HEK293 (cell line): ENCODE measurements at regions not wholly inside any gene's neighbourhood (a gene's known extent, or its start where the extent isn't known, plus 50 kb on each side); places are given as distances from the start of the nearest gene placed in this dataset.

Experiments used
- CTCF ChIA-PET: fragments of 350-600 bp; formaldehyde crosslinking; extraction: SDS; loops from one replicate; lab custom pipeline; 2021; ENCODE audit warnings: antibody characterized with exemption; lab: Yijun Ruan, JAX
- POLR2A ChIA-PET: fragments of 300-600 bp; formaldehyde crosslinking; extraction: SDS; loops from one replicate; lab custom pipeline; 2020; ENCODE audit warnings: antibody characterized with exemption, inconsistent platforms; lab: Yijun Ruan, JAX
- H3K27ac ChIP-seq: fragments of 200-500 bp; sonication (Bioruptor generic); 2 replicates; pipeline ENCODE4 v1.5.1; 2014; ENCODE audit warnings: low read depth, low read length, control low read depth, inconsistent platforms; ENCODE audit errors: extremely low read depth
- H3K36me3 ChIP-seq, 2 experiments: fragments of 200-500 bp in 1 of 2; sonication (Bioruptor generic) in 1 of 2; 1 replicate in 1 of 2; 2 replicates in 1 of 2; pipeline ENCODE4 v1.5.1; 2014 to 2017; ENCODE audit warnings: inconsistent platforms in 2 of 2, low read length in 2 of 2; ENCODE audit not compliant: control insufficient read depth in 2 of 2, insufficient read depth in 1 of 2
- H3K4me1 ChIP-seq: fragments of 200-500 bp; sonication (Bioruptor generic); 2 replicates; pipeline ENCODE4 v1.5.1; 2014; ENCODE audit warnings: mild to moderate bottlenecking, low read length, inconsistent platforms; ENCODE audit not compliant: control insufficient read depth, insufficient read depth
- H3K4me3 ChIP-seq: 2 replicates; pipeline ENCODE4 v1.5.1; 2011; ENCODE audit warnings: low read depth, mild to moderate bottlenecking, control low read depth, low read length, moderate library complexity
- H3K9me3 ChIP-seq: fragments of 200-500 bp; sonication (Bioruptor generic); 2 replicates; pipeline ENCODE4 v1.5.1; 2014; ENCODE audit warnings: low read depth, low read length, inconsistent platforms; ENCODE audit not compliant: control insufficient read depth, insufficient read depth
- HOXA7 ChIP-seq: sonication (generic); formaldehyde crosslinking; IDR thresholded peaks from 2 replicates; pipeline ENCODE4 v1.8.1; 2022; ENCODE audit warnings: missing genetic modification reagents, borderline replicate concordance
- OVOL3 ChIP-seq: fragments of 450-650 bp; formaldehyde crosslinking; IDR thresholded peaks from 2 replicates; pipeline ENCODE4 v1.5.1; 2016; ENCODE audit warnings: missing biosample characterization, missing genetic modification characterization
- SCRT1 ChIP-seq: fragments of 450-650 bp; formaldehyde crosslinking; IDR thresholded peaks from 2 replicates; pipeline ENCODE4 v1.5.1; 2016; ENCODE audit warnings: missing biosample characterization, missing genetic modification characterization, borderline replicate concordance
- SP3 ChIP-seq: fragments of 450-650 bp; formaldehyde crosslinking; IDR thresholded peaks from 2 replicates; pipeline ENCODE4 v1.5.1; 2016; ENCODE audit warnings: missing biosample characterization, missing genetic modification characterization
- SP7 ChIP-seq: fragments of 450-650 bp; formaldehyde crosslinking; IDR thresholded peaks from 2 replicates; pipeline ENCODE4 v1.5.1; 2016; ENCODE audit warnings: missing biosample characterization, missing genetic modification characterization
- ZNF18 ChIP-seq: fragments of 450-650 bp; formaldehyde crosslinking; IDR thresholded peaks from 2 replicates; pipeline ENCODE4 v1.5.1; 2016; ENCODE audit warnings: missing biosample characterization, missing genetic modification characterization
- ZNF2 ChIP-seq: fragments of 450-650 bp; formaldehyde crosslinking; IDR thresholded peaks from 2 replicates; pipeline ENCODE4 v1.5.1; 2016; ENCODE audit warnings: missing biosample characterization, missing genetic modification characterization
- ZNF362 ChIP-seq: fragments of 450-650 bp; formaldehyde crosslinking; IDR thresholded peaks from 2 replicates; pipeline ENCODE4 v1.5.1; 2016; ENCODE audit warnings: missing biosample characterization, missing genetic modification characterization
- ZNF398 ChIP-seq: fragments of 450-650 bp; formaldehyde crosslinking; IDR thresholded peaks from 2 replicates; pipeline ENCODE4 v1.5.1; 2017; ENCODE audit warnings: missing biosample characterization, missing genetic modification characterization
- ZNF473 ChIP-seq: fragments of 450-650 bp; formaldehyde crosslinking; IDR thresholded peaks from 2 replicates; pipeline ENCODE4 v1.5.1; 2017; ENCODE audit warnings: missing biosample characterization, missing genetic modification characterization
- ZNF555 ChIP-seq: fragments of 450-650 bp; formaldehyde crosslinking; conservative IDR thresholded peaks from 2 replicates; pipeline ENCODE4 v1.5.1; 2017; ENCODE audit warnings: missing biosample characterization, mild to moderate bottlenecking, missing genetic modification characterization, inconsistent platforms
- ZNF571 ChIP-seq: fragments of 450-650 bp; formaldehyde crosslinking; IDR thresholded peaks from 2 replicates; pipeline ENCODE4 v1.5.0; 2017; ENCODE audit warnings: missing biosample characterization, missing genetic modification characterization
- ZNF585B ChIP-seq: fragments of 450-650 bp; formaldehyde crosslinking; IDR thresholded peaks from 2 replicates; pipeline ENCODE4 v1.5.1; 2016; ENCODE audit warnings: missing biosample characterization, missing genetic modification characterization
- ZNF610 ChIP-seq: fragments of 450-650 bp; formaldehyde crosslinking; IDR thresholded peaks from 2 replicates; pipeline ENCODE4 v1.5.1; 2016; ENCODE audit warnings: missing biosample characterization, missing genetic modification characterization, borderline replicate concordance
- ZNF664 ChIP-seq: fragments of 450-650 bp; formaldehyde crosslinking; IDR thresholded peaks from 2 replicates; pipeline ENCODE4 v1.5.1; 2016; ENCODE audit warnings: missing biosample characterization, missing genetic modification characterization
- ZNF701 ChIP-seq: fragments of 450-650 bp; formaldehyde crosslinking; IDR thresholded peaks from 2 replicates; pipeline ENCODE4 v1.5.1; 2016; ENCODE audit warnings: missing biosample characterization, missing genetic modification characterization
- ZSCAN30 ChIP-seq: fragments of 450-650 bp; IDR thresholded peaks from 2 replicates; pipeline ENCODE4 v1.5.1; 2018; ENCODE audit warnings: missing biosample characterization, mild to moderate bottlenecking, missing genetic modification characterization, moderate library complexity

- no peak for TF ChIP-seq OVOL3 (tag by site-specific recombination)
- no peak for TF ChIP-seq ZNF664 (tag by site-specific recombination)
- no peak for TF ChIP-seq ZNF18 (tag by site-specific recombination)
- no peak for TF ChIP-seq ZNF398
- no peak for TF ChIP-seq ZNF571 (tag by site-specific recombination)
- no peak for TF ChIP-seq ZNF585B (tag by site-specific recombination)
- TF ChIP-seq ZNF362 (tag by site-specific recombination) = no peak
Measured at GRCh38 chr10:78847485-78847884, 221.3 kb upstream of the ZMIZ1 start (continued).

- CTCF ChIA-PET = interaction anchor here (0.6 kb wide), 1 partner anchor 126 kb away, joined by 3 read pairs; no protein-coding TSS in a partner anchor
- H3K9me3 ChIP-seq = no peaks in the 10 kb centered on the region
- TF ChIP-seq SCRT1 (tag by site-specific recombination) (0 out of 2 replicates have a peak, but pooled peaks have one; percentile 50), SP3 (tag by site-specific recombination) (no peak)
- TF ChIP-seq, all 188 proteins: peak for 1
- no peaks in the 10 kb centered on the region for H3K4me1 ChIP-seq
- no peaks in the 10 kb centered on the region for H3K36me3 ChIP-seq
- no peak overlapping the region for H3K4me3 ChIP-seq
- POLR2A ChIA-PET = no interaction called here
- H3K27ac ChIP-seq = no peak overlapping the region
Measured at GRCh38 chr10:78849115-78849514, 219.7 kb upstream of the ZMIZ1 start.

- no peaks in the 10 kb centered on the region for H3K9me3 ChIP-seq
- no peak overlapping the region for H3K4me3 ChIP-seq
- H3K4me1 ChIP-seq = no peaks in the 10 kb centered on the region
- CTCF ChIA-PET = interaction anchor here (0.6 to 0.7 kb wide), 2 partner anchors 125 to 340 kb away, joined by 3 read pairs; no protein-coding TSS in a partner anchor
- TF ChIP-seq ZNF473 (tag by site-specific recombination) (no peak), HOXA7 (CRISPR knock-in tag) (no peak), ZNF701 (tag by site-specific recombination) (no peak), SP7 (tag by site-specific recombination) (no peak), ZNF2 (no peak), ZNF555 (tag by site-specific recombination) (no peak), ZSCAN30 (no peak), ZNF610 (tag by site-specific recombination) (no peak)
- POLR2A ChIA-PET = no interaction called here
- H3K36me3 ChIP-seq = no peaks in the 10 kb centered on the region
- no peak overlapping the region for H3K27ac ChIP-seq
Measured at GRCh38 chr10:78849731-78850130, 219.0 kb upstream of the ZMIZ1 start.
